ENCODE measurements at regions not wholly inside any gene's neighbourhood (a gene's known extent, or its start where the extent isn't known, plus 50 kb on each side); places are given as distances from the start of the nearest gene placed in this dataset.

DNA sequence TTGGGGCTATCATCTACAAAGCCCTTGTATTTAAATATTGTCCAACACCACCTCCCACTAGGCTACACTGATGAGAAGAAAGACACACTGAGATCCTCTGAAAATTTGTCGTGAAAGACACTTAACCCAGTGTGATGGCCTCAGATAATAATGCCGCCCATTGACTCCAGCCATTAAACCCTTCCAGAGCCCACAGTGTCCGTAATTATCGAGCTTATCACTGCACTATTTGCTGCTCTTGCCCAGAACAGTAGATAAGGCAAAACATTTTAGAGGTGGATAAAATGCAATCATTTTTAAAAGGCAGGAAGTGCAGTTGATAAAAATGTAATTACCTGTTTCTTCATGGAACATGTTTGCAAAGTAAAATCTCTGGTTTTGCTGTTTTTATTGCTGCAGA lies 121.3 kb upstream of the DDX18 start:
- H3K27ac Mint-ChIP-seq (ENCODE audit: unreplicated experiment): no peak overlapping the region
- Histone ChIP-seq H3K4me1 (ENCODE audit: insufficient read depth, low read length) (no peaks in the 10 kb centered on the region), H3K4me2 (ENCODE audit: low read length) (no peak overlapping the region), H2AFZ (ENCODE audit: low read depth, low read length) (no peak overlapping the region), H3K9ac (ENCODE audit: low read length) (no peak overlapping the region), H3K9me3 (ENCODE audit: insufficient read depth, low read depth, low read length) (no peaks in the 10 kb centered on the region), H3K79me2 (ENCODE audit: insufficient read depth, low read length) (no peaks in the 10 kb centered on the region), H3K27me3 (ENCODE audit: insufficient read depth, low read length) (no peaks in the 10 kb centered on the region), H3K27ac (ENCODE audit: low read depth, low read length) (no peak overlapping the region), H3K4me3 (ENCODE audit: insufficient read depth, low read depth, low read length) (no peak overlapping the region), H4K20me1 (ENCODE audit: insufficient read depth, low read length) (no peaks in the 10 kb centered on the region), H3K36me3 (ENCODE audit: insufficient read depth, low read length) (no peaks in the 10 kb centered on the region)
- DNase-seq (ENCODE audit: low read depth): no peak
- no peaks in the 10 kb centered on the region for H3K27me3 Mint-ChIP-seq (ENCODE audit: low read depth, unreplicated experiment)
- no peaks in the 10 kb centered on the region for H3K9me3 Mint-ChIP-seq (ENCODE audit: unreplicated experiment)
- no peak overlapping the region for H3K4me3 Mint-ChIP-seq (ENCODE audit: unreplicated experiment)
- TF ChIP-seq EZH2 (IDR thresholded peaks at IDR 0.05; ENCODE audit: insufficient read depth, low read length): no peak
- TF ChIP-seq, protein P1, sequence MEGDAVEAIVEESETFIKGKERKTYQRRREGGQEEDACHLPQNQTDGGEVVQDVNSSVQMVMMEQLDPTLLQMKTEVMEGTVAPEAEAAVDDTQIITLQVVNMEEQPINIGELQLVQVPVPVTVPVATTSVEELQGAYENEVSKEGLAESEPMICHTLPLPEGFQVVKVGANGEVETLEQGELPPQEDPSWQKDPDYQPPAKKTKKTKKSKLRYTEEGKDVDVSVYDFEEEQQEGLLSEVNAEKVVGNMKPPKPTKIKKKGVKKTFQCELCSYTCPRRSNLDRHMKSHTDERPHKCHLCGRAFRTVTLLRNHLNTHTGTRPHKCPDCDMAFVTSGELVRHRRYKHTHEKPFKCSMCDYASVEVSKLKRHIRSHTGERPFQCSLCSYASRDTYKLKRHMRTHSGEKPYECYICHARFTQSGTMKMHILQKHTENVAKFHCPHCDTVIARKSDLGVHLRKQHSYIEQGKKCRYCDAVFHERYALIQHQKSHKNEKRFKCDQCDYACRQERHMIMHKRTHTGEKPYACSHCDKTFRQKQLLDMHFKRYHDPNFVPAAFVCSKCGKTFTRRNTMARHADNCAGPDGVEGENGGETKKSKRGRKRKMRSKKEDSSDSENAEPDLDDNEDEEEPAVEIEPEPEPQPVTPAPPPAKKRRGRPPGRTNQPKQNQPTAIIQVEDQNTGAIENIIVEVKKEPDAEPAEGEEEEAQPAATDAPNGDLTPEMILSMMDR (IDR thresholded peaks at IDR 0.05; ENCODE audit: insufficient read depth, low read depth, low read length): no peak
- no peaks in the 10 kb centered on the region for H3K36me3 Mint-ChIP-seq (ENCODE audit: low read depth, unreplicated experiment)
- no peaks in the 10 kb centered on the region for H3K4me1 Mint-ChIP-seq (ENCODE audit: low read depth, unreplicated experiment)
- FAIRE-seq: no peak

DNA sequence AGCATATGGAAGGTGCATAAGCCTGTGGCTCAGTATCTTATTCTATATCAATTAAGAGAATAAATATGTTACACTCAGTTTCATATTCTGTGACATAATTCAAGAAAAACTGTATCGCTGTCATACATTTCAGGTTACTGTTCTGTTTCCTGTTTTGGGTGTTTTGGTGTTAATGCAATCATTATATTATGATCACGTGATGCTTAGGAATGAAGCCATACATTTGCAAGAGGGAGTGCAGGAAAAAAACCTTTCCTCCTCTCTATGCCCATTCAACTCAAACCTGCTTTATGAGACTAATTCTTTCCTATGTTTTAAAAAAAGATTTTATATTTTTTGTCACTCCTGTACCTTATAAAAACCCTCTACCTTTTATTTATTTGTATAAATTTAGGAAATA lies 120.8 kb upstream of the DDX18 start:
- Mint-ChIP-seq H3K9me3 (ENCODE audit: unreplicated experiment) (no peaks in the 10 kb centered on the region), H3K4me3 (ENCODE audit: unreplicated experiment) (no peak overlapping the region), H3K27ac (ENCODE audit: unreplicated experiment) (no peak overlapping the region), H3K27me3 (ENCODE audit: low read depth, unreplicated experiment) (no peaks in the 10 kb centered on the region), H3K36me3 (ENCODE audit: low read depth, unreplicated experiment) (no peaks in the 10 kb centered on the region), H3K4me1 (ENCODE audit: low read depth, unreplicated experiment) (no peaks in the 10 kb centered on the region)
- DNase-seq (ENCODE audit: low read depth): no peak
- H3K79me2 ChIP-seq (ENCODE audit: insufficient read depth, low read length): no peaks in the 10 kb centered on the region
- no peak overlapping the region for H3K4me2 ChIP-seq (ENCODE audit: low read length)
- no peaks in the 10 kb centered on the region for H4K20me1 ChIP-seq (ENCODE audit: insufficient read depth, low read length)
- no peaks in the 10 kb centered on the region for H3K36me3 ChIP-seq (ENCODE audit: insufficient read depth, low read length)
- H3K4me3 ChIP-seq (ENCODE audit: insufficient read depth, low read depth, low read length): no peak overlapping the region
- H3K27ac ChIP-seq (ENCODE audit: low read depth, low read length): no peak overlapping the region
- no peak for TF ChIP-seq EZH2 (IDR thresholded peaks at IDR 0.05; ENCODE audit: insufficient read depth, low read length)
- TF ChIP-seq, protein P1 (IDR thresholded peaks at IDR 0.05; ENCODE audit: insufficient read depth, low read depth, low read length): no peak
- no peak for FAIRE-seq
- H3K9ac ChIP-seq (ENCODE audit: low read length): no peak overlapping the region
- no peak overlapping the region for H2AFZ ChIP-seq (ENCODE audit: low read depth, low read length)
- H3K27me3 ChIP-seq (ENCODE audit: insufficient read depth, low read length): no peaks in the 10 kb centered on the region
- no peaks in the 10 kb centered on the region for H3K9me3 ChIP-seq (ENCODE audit: insufficient read depth, low read depth, low read length)
- H3K4me1 ChIP-seq (ENCODE audit: insufficient read depth, low read length): no peaks in the 10 kb centered on the region

DNA sequence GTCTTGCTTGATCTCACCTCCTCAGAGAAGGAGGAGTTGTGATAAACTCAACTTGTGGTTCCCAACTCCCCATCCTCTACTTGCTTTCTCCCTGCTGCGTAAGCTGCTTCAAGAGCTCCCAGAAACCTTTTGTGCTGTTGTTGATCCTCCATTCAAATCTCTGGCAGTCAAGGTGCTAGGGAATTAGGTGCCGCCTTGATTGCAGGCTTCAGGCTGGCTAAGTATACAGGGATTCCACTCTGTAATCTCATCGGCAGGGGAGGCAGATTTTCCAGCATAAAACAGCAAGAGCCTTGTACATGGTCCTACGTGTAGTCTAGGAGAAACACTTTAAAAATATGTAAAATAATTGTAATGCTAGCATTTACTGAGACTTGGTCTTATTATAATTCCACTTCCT lies 116.2 kb upstream of the DDX18 start:
- H3K4me1 Mint-ChIP-seq (ENCODE audit: low read depth, unreplicated experiment): no peaks in the 10 kb centered on the region
- TF ChIP-seq, protein P1 (IDR thresholded peaks at IDR 0.05; ENCODE audit: insufficient read depth, low read depth, low read length): no peak
- TF ChIP-seq EZH2 (IDR thresholded peaks at IDR 0.05; ENCODE audit: insufficient read depth, low read length): no peak
- H3K27me3 Mint-ChIP-seq (ENCODE audit: low read depth, unreplicated experiment): no peaks in the 10 kb centered on the region
- DNase-seq (ENCODE audit: low read depth) (no peak), FAIRE-seq (no peak)
- Histone ChIP-seq H3K4me2 (ENCODE audit: low read length) (no peak overlapping the region), H3K36me3 (ENCODE audit: insufficient read depth, low read length) (no peaks in the 10 kb centered on the region), H3K4me1 (ENCODE audit: insufficient read depth, low read length) (no peaks in the 10 kb centered on the region), H3K27me3 (ENCODE audit: insufficient read depth, low read length) (no peaks in the 10 kb centered on the region), H3K9ac (ENCODE audit: low read length) (no peak overlapping the region), H4K20me1 (ENCODE audit: insufficient read depth, low read length) (no peaks in the 10 kb centered on the region), H2AFZ (ENCODE audit: low read depth, low read length) (no peak overlapping the region), H3K79me2 (ENCODE audit: insufficient read depth, low read length) (no peaks in the 10 kb centered on the region), H3K27ac (ENCODE audit: low read depth, low read length) (no peak overlapping the region), H3K4me3 (ENCODE audit: insufficient read depth, low read depth, low read length) (no peak overlapping the region), H3K9me3 (ENCODE audit: insufficient read depth, low read depth, low read length) (no peaks in the 10 kb centered on the region)
- no peak overlapping the region for H3K4me3 Mint-ChIP-seq (ENCODE audit: unreplicated experiment)
- no peaks in the 10 kb centered on the region for H3K9me3 Mint-ChIP-seq (ENCODE audit: unreplicated experiment)
- no peak overlapping the region for H3K27ac Mint-ChIP-seq (ENCODE audit: unreplicated experiment)
- no peaks in the 10 kb centered on the region for H3K36me3 Mint-ChIP-seq (ENCODE audit: low read depth, unreplicated experiment)
